ENCODE measurements at regions not wholly inside any gene's neighbourhood (a gene's known extent, or its start where the extent isn't known, plus 50 kb on each side); places are given as distances from the start of the nearest gene placed in this dataset.

GRCh38 chr14:94699831-94700230 lies 70.1 kb downstream of the GSC start:
- TF ChIP-seq CTCF (IDR thresholded peaks at IDR 0.05) (no peak), POLR2A (IDR thresholded peaks at IDR 0.05) (no peak)

Measured in esophagus squamous epithelium (tissue), 4 donors.